GM04504 (cell line): ENCODE measurements at regions not wholly inside any gene's neighbourhood (a gene's known extent, or its start where the extent isn't known, plus 50 kb on each side); places are given as distances from the start of the nearest gene placed in this dataset.

Source experiments
- DNase-seq: peaks from one replicate; pipeline ENCODE4 v3.0.0-alpha.2; 2012; ENCODE audit warnings: low read depth

DNA sequence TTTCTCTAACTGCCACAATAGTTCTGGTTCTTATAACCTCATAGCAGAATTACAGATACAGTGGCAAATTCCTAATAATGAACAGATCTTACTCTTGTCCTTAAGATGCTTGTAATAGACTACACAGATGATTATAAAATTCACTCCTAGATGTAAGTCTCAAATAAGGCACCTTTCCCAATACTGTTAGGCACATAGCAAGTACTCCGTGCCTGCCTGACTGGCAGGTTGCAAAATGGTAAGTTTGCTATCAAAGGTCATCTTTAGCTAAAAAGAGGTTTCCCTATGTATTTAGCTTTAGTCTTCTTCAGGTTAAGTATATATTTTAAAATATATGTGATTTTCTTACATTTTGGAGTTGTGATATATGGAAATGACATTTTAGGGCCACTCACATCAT, 50.4 kb upstream of the FHIP2A start:
- no peak for DNase-seq

- no peak for DNase-seq
Measured at GRCh38 chr10:114771749-114772148, 49.8 kb upstream of the FHIP2A start.
